Activated T-cell treated with anti-CD3 and anti-CD28 coated beads, Interleukin-2, amount 50 U/mL, for 4 hours (primary cell): ENCODE measurements at regions not wholly inside any gene's neighbourhood (a gene's known extent, or its start where the extent isn't known, plus 50 kb on each side); places are given as distances from the start of the nearest gene placed in this dataset.
A peak's percentile ranks its signal among the peaks of the same experiment; 100 is the strongest.

ENCODE experiments used
- ATAC-seq, 2 donors: fragments of 200-7000 bp; cut with Tn5 transposase; one replicate each; pipeline ENCODE4 v1.10.0; 2021
- DNase-seq: peaks from one replicate; pipeline ENCODE4 v3.0.0-alpha.2; 2020
- H3K27me3 Mint-ChIP-seq: one replicate; pipeline ENCODE4 v1.8.0; 2021; ENCODE audit warnings: low read depth, mixed read lengths
- H3K36me3 Mint-ChIP-seq: one replicate; pipeline ENCODE4 v1.8.0; 2022; ENCODE audit warnings: mixed read lengths; ENCODE audit not compliant: insufficient read depth
- H3K4me1 Mint-ChIP-seq: one replicate; pipeline ENCODE4 v1.8.0; 2021; ENCODE audit warnings: low read depth, mixed read lengths
- H3K4me3 Mint-ChIP-seq: one replicate; pipeline ENCODE4 v1.8.0; 2021; ENCODE audit warnings: mild to moderate bottlenecking, moderate library complexity, mixed read lengths
- H3K9me3 Mint-ChIP-seq: one replicate; pipeline ENCODE4 v1.8.0; 2021; ENCODE audit warnings: mixed read lengths

DNA sequence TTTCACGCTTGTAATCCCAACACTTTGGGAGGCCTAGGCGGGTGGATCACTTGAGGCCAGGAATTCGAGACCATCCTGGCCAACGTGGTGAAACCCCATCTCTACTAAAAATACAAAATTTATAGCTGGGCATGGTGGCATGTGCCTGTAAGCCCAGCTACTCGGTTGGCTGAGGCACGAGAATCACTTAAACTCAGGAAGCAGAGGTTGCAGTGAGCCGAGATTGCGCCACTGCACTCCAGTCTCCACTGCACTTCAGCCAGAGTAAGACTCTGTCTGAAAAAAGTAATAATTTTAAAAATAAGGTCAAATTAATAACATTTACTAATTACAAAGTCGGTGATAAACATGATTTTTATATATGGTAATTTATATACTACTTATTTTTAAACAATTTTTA lies 155.9 kb downstream of the AXIN2 start:
- Mint-ChIP-seq H3K4me3 (no peak overlapping the region), H3K36me3 (no peaks in the 10 kb centered on the region), H3K27me3 (no peaks in the 10 kb centered on the region), H3K4me1 (peaks cover 4% of the 10 kb centered on the region), H3K9me3 (no peaks in the 10 kb centered on the region)
- DNase-seq: no peak
- ATAC-seq: no peak

DNA sequence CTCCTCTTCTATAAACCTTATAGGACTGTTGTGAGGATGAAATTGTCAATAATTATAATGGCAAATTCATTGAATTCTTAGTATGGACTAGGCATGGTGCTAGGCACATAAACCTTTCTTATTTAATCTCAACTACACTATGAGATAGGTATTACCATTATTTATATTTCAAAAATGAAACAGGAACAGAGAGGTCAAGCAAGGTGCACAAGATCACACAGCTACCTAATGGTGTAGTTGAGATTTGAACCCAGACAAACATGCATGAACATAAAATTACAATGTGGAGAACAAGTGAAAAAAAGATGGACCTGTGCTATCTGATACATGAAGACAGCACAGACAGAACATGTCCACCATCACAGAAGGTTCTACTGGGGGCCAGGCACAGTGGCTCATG lies 156.7 kb downstream of the AXIN2 start:
- ATAC-seq (no peak), DNase-seq (no peak)
- H3K27me3 Mint-ChIP-seq: no peaks in the 10 kb centered on the region
- H3K4me3 Mint-ChIP-seq: no peak overlapping the region
- no peaks in the 10 kb centered on the region for H3K9me3 Mint-ChIP-seq
- peaks cover 4% of the 10 kb centered on the region for H3K4me1 Mint-ChIP-seq
- H3K36me3 Mint-ChIP-seq: no peaks in the 10 kb centered on the region

DNA sequence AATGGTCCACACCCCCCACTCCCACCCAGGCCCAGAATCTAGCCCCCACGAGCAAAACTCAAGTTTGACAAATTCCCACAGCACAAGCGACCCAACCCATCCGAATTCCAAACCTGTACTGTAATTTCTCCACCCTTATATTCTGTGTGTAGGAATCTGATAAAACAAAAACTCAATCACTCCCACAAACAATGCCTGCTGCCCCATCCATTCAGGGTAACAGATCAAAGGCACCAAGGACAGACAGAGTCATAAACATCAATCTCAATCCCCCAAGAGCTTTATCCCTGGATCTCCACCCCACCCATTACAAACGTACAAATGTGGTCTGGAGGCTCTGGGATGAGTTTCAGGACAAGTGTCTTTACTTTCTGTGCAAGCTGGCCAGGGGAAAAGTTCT lies 157.8 kb downstream of the AXIN2 start:
- DNase-seq (no peak), ATAC-seq (no peak)
- H3K4me1 Mint-ChIP-seq: peaks cover 4% of the 10 kb centered on the region
- no peaks in the 10 kb centered on the region for H3K36me3 Mint-ChIP-seq
- H3K4me3 Mint-ChIP-seq: no peak overlapping the region
- H3K9me3 Mint-ChIP-seq: no peaks in the 10 kb centered on the region
- H3K27me3 Mint-ChIP-seq: no peaks in the 10 kb centered on the region

DNA sequence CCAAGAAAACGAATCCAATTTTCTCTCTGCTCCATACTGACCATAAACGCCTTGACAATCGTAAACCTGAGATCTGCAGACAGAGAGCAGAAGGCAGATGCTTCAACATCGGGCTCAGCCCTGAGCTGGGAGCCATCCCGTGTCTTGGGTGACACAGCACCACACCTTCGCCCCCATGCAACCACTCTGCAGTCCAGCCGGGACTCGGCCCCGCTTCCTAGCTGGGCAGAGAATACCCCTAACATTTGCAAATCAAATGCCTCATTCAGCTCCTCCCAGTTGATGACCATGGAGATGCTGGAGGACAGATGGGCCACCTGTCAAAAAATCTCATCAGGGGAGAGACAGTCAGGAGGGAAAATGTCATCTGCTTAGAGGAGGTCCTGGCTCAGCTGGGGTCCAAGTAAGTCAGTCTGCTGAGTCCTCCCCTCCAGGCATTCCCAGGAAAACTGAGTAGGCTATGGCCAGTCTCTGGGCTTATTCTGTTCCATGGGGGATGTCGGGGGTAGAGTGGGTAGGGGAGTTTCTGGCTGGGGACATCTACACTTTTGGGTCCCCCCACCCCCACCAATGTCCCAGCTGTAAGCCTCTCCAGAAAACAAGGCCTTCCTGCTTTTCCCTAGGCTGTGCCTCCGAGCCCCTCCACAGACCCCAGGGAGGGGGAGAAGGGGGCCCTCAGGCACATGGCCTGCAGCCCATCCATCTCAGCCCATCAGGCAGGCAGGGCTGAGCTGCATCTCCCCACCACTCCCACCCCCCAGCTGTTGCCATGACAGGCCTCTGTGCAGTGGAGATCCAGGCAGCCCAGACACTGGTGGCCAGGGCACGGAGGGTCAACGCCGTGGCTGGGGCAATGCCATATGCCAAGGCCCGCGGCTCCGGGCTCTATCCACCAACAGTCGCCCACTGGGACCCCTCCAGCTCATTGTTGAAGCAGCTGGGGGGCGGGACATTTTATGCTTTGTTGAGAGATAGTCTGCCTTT lies 158.6 kb downstream of the AXIN2 start:
- no peaks in the 10 kb centered on the region for H3K27me3 Mint-ChIP-seq
- H3K4me3 Mint-ChIP-seq: no peak overlapping the region
- DNase-seq (no peak), ATAC-seq (no peak)
- H3K9me3 Mint-ChIP-seq: no peaks in the 10 kb centered on the region
- H3K4me1 Mint-ChIP-seq: peaks cover 4% of the 10 kb centered on the region
- H3K36me3 Mint-ChIP-seq: no peaks in the 10 kb centered on the region

DNA sequence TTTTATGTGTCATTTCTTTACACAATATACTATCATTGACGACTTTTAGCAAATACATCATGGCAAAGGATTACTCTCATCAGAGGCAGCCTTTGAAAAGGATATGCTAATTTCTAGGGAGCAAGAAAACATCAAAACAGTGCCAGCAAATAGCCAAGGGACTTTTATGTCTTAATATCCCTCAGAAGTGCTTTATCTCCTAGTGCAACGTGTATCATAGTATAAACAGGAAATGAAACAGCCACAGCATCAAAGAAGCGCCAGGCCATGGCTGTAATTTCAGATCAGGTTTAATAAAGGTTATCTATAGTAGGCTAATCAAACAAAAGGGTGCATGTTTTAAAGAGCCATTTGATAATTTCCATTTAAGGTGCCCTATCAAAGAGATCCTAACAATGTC lies 159.9 kb downstream of the AXIN2 start:
- DNase-seq: no peak
- no peak for ATAC-seq
- no peak overlapping the region for H3K4me3 Mint-ChIP-seq
- no peaks in the 10 kb centered on the region for H3K9me3 Mint-ChIP-seq
- H3K27me3 Mint-ChIP-seq: no peaks in the 10 kb centered on the region
- H3K4me1 Mint-ChIP-seq: peaks cover 4% of the 10 kb centered on the region
- no peaks in the 10 kb centered on the region for H3K36me3 Mint-ChIP-seq

DNA sequence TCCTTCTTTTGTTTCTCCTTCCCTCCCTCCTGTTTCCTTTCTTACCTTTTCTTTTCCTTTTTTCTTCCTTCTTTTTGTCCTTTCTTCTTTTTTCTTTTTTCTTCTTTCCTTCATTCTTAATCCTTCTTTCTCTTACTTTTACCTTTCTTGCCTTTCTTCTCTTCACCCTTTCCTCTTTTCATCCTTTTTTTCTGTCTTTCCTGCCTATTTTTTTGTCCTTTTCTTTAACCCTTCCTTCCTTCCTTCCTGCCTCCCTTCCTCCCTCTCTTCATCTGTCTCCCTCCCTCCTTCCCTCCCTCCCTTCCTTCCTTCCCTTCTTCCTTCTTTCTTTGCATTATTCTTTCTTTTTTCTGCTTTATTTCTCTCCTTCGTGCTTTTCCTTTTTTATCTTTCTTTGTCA lies 160.7 kb downstream of the AXIN2 start:
- Mint-ChIP-seq H3K4me1 (peaks cover 4% of the 10 kb centered on the region), H3K9me3 (no peaks in the 10 kb centered on the region), H3K36me3 (no peaks in the 10 kb centered on the region), H3K27me3 (no peaks in the 10 kb centered on the region), H3K4me3 (no peak overlapping the region)
- no peak for DNase-seq
- no peak for ATAC-seq

DNA sequence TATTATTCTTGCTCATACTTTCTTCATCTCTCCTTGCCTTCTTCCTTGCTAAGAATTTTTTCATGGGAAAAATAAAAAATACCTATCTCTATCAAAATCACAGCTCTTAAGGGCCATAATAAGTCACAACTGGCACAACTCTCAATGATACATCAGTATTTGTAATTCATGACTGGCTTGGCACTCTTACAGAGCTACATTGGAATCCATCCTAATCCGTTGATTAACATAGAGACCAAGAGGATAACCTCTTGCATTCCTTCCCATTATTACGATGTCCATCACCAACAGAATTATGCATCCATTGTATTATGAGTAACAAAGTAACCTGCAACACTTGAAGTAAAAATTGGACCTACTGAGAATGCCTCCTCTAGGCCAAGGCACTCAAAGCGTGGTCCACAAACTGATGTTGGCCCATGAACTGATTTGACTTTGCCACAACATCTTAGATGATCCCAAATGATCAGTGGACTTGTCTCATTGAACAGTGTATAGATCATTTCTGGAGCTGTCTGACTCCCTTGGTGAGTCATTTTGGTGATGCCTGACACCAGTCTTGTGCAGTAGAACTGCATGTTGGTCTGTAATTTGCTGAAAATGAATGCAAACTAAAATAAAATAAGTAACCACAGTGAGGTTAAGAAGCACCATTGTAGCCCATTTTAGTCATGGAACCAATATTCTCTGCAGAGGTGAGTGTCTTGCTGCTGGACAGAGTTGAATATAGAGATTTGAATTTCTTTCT lies 163.2 kb downstream of the AXIN2 start:
- peaks cover 20% of the 10 kb centered on the region for H3K4me1 Mint-ChIP-seq
- H3K27me3 Mint-ChIP-seq: no peaks in the 10 kb centered on the region
- no peak for ATAC-seq
- DNase-seq: no peak
- no peaks in the 10 kb centered on the region for H3K9me3 Mint-ChIP-seq
- no peaks in the 10 kb centered on the region for H3K36me3 Mint-ChIP-seq
- H3K4me3 Mint-ChIP-seq: no peak overlapping the region

DNA sequence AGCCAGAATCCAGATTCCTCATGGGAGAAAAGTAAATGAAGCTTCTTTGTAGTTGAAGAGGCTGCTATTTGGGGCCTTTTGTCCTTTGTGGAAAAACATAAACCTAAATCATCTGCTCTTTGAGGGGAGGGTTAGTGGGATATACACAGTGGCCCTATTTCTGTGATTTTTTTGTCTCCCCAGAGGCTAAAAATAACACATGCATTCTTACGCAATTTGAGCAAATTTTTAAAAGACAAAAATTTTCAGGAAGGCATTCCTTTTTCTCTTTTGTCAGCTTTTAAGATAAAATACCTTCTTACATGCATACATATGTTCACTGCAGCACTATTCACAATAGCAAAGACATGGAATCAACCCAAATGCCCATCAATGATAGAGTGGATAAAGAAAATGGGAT lies 165.5 kb downstream of the AXIN2 start:
- H3K4me1 Mint-ChIP-seq: peaks cover 17% of the 10 kb centered on the region
- no peaks in the 10 kb centered on the region for H3K9me3 Mint-ChIP-seq
- no peaks in the 10 kb centered on the region for H3K36me3 Mint-ChIP-seq
- ATAC-seq (no peak), DNase-seq (no peak)
- H3K27me3 Mint-ChIP-seq: no peaks in the 10 kb centered on the region
- no peak overlapping the region for H3K4me3 Mint-ChIP-seq

DNA sequence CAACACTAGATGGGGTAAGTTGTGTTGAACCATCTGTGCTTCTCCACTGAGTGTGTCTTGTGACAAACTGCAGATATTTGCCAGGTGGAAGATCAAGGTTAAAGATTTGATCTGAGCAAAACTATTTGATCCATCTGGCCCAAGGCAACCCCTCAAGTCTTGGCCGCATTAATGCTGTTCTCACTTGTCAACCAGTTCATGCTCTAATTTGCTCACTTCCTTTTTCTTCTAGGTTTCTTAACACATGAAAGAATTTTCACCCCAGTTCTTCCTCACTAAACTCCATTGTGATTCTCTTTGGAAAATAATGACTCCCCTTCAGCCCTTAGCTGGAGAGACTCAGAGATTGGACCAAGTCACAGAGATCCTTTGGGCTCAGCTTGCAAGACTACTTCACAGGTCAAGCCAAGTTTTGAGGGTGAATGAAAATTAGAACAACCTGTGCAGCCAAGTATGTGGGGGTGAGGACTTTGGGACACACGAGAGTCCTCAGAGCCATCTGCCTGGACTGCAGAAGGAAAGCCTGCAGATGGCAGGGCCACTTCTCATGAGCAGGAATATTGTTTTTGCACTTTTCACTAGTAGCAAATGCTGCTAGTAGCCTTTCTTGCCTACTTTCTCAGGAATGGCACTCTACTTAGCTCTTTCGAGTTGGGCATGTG lies 166.5 kb downstream of the AXIN2 start:
- no peaks in the 10 kb centered on the region for H3K9me3 Mint-ChIP-seq
- H3K27me3 Mint-ChIP-seq: no peaks in the 10 kb centered on the region
- ATAC-seq: no peak
- peaks cover 17% of the 10 kb centered on the region for H3K4me1 Mint-ChIP-seq
- no peaks in the 10 kb centered on the region for H3K36me3 Mint-ChIP-seq
- no peak overlapping the region for H3K4me3 Mint-ChIP-seq
- DNase-seq: no peak

DNA sequence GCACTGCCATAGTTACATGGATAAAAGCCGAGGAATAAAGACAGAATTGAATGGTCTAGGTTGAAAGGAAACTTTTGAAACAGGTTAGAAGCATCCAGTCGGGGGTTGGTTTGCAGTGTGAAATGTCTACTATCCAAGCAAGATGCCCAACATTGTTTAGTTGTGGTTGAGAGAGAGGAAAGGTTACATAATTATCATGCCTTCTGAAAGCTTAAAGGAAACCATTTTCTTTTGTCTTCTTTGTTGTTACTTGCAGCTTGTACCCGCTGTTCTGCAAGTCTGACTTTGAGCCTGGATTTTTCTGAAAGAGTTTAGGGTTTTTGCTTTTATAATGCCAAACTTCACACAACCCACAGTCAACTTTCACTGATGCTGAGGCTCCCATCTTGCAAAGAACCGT lies 167.9 kb downstream of the AXIN2 start:
- no peak overlapping the region for H3K4me3 Mint-ChIP-seq
- no peaks in the 10 kb centered on the region for H3K27me3 Mint-ChIP-seq
- no peaks in the 10 kb centered on the region for H3K36me3 Mint-ChIP-seq
- DNase-seq (no peak), ATAC-seq (no peak)
- peaks cover 17% of the 10 kb centered on the region for H3K4me1 Mint-ChIP-seq
- no peaks in the 10 kb centered on the region for H3K9me3 Mint-ChIP-seq

DNA sequence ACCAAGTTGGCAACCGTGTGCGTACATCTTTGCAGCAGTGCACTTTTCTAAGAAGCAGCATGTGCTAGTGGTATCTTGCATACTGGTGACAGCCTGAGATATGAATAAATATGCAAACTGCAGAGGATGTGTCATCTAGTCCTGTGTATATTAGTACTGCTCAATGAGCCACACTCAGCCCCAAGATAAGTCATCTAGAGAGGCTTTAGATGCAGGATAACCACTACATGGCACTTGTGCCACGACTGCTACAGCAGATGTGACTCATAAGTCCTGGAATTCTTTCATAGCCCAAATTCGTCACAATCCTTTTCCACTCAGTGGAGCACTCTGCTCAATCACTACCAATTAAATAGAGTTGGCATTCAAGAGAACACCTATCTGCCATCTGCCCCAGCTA lies 171.5 kb downstream of the AXIN2 start:
- Mint-ChIP-seq H3K4me1 (peaks cover 17% of the 10 kb centered on the region), H3K9me3 (no peaks in the 10 kb centered on the region), H3K27me3 (no peaks in the 10 kb centered on the region), H3K36me3 (no peaks in the 10 kb centered on the region), H3K4me3 (no peak overlapping the region)
- ATAC-seq (peak; percentile 65 to 66), DNase-seq (no peak)

DNA sequence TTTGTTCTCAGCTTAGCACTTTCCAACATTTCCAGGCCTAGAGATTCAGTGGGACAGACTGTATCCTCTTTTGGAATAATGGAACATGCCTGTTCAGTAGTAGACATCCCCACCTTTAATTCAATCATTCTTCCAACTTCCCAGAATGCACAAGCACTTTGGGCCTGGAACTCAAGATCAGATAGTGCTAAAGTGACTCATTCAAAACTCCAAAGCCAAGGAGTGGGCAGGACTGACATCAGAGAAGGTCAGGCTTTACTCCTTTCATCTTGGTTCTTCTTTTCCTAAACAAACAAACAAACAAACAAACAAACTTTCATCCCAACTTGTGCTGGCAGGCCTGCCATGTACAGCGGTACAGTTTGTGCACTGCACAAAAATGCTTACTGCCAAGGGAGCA lies 172.0 kb downstream of the AXIN2 start:
- H3K4me1 Mint-ChIP-seq: peaks cover 12% of the 10 kb centered on the region
- H3K36me3 Mint-ChIP-seq: no peaks in the 10 kb centered on the region

DNA sequence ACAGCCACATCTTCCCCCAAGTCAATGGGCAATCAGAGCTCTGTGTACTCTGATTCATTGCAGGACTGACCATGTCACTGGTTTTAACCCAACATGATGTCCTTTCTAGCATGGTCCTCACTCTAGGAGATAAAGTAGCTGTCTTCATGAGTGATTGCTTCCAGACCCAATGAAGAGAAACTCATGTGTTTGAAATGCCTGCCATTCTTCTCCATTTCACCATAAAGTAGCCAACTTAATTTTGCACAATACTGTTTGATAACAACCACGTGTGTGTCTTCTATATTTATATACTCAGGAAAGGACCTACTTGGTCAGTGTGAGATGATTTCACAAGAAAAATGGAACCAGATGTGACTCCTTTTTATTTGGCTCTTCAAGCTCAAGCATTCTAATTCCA lies 172.5 kb downstream of the AXIN2 start:
- Mint-ChIP-seq H3K36me3 (no peaks in the 10 kb centered on the region), H3K27me3 (no peaks in the 10 kb centered on the region), H3K4me1 (peaks cover 8% of the 10 kb centered on the region), H3K9me3 (no peaks in the 10 kb centered on the region), H3K4me3 (no peak overlapping the region)
- no peak for DNase-seq
- ATAC-seq: no peak

More for the DNA sequence above, 172.0 kb downstream of the AXIN2 start:
- Mint-ChIP-seq H3K9me3 (no peaks in the 10 kb centered on the region), H3K4me3 (no peak overlapping the region), H3K27me3 (no peaks in the 10 kb centered on the region)
- DNase-seq: no peak
- ATAC-seq: no peak

DNA sequence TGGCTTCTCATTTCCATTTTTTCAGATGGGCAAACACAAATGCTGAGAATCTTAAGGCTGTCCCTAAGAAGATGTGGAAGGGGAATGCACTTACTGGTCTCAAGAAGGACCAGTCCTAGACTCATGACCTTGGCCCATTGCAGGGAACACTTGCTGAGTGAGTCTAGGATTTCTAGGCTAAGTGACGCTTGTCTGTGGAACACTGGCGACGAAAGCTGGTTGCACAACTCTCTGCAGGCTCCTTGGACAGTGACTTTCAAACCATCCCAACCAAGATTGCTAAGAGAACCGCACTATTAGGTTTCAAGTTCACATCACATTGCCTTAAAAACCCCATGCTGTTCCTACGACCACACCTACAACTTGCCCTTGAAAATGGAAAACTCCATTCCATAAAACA lies 174.1 kb downstream of the AXIN2 start:
- H3K4me3 Mint-ChIP-seq: no peak overlapping the region
- ATAC-seq: no peak
- H3K9me3 Mint-ChIP-seq: no peaks in the 10 kb centered on the region
- no peaks in the 10 kb centered on the region for H3K36me3 Mint-ChIP-seq
- H3K4me1 Mint-ChIP-seq: no peaks in the 10 kb centered on the region
- H3K27me3 Mint-ChIP-seq: no peaks in the 10 kb centered on the region
- DNase-seq: no peak
